Cardiac muscle cell (in vitro differentiated cells and primary cell): ENCODE measurements at regions not wholly inside any gene's neighbourhood (a gene's known extent, or its start where the extent isn't known, plus 50 kb on each side); places are given as distances from the start of the nearest gene placed in this dataset.

Experiments used
- DNase-seq, 2 donors: peaks; one replicate each; pipeline versions ENCODE4 v3.0.0 to v3.0.0-alpha.2; 2010 to 2017; ENCODE audit warnings: low read depth in 1 of 2, low spot score in 1 of 2
- H3K27ac ChIP-seq: fragments of 200-600 bp; sonication (generic); 2 replicates; pipeline ENCODE4 v1.5.1; 2016
- H3K27me3 ChIP-seq: fragments of 200-600 bp; sonication (generic); 2 replicates; pipeline ENCODE4 v1.6.0; 2016; ENCODE audit warnings: control low read depth
- H3K36me3 ChIP-seq: fragments of 200-600 bp; sonication (generic); 2 replicates; pipeline ENCODE4 v1.5.1; 2016; ENCODE audit warnings: control low read depth
- H3K4me1 ChIP-seq: fragments of 200-600 bp; sonication (generic); 2 replicates; pipeline ENCODE4 v1.8.1; 2017; ENCODE audit warnings: low read depth, mild to moderate bottlenecking, mixed run types
- H3K4me3 ChIP-seq: fragments of 200-600 bp; sonication (generic); 2 replicates; pipeline ENCODE4 v1.5.1; 2016; ENCODE audit warnings: mild to moderate bottlenecking
- H3K9me3 ChIP-seq: fragments of 200-600 bp; sonication (generic); 2 replicates; pipeline ENCODE4 v1.5.1; 2017; ENCODE audit warnings: low read depth, mild to moderate bottlenecking, control low read depth
- TF ChIP-seq, protein P1 (sequence below): IDR thresholded peaks from 2 replicates; pipeline ENCODE4 v1.5.1; 2012; ENCODE audit warnings: low read depth, mild to moderate bottlenecking, low read length

- DNase-seq: peak; percentile 30 to 42
- H3K27me3 ChIP-seq: no peaks in the 10 kb centered on the region
- no peak overlapping the region for H3K4me3 ChIP-seq
- H3K36me3 ChIP-seq: no peaks in the 10 kb centered on the region
- H3K27ac ChIP-seq: no peak overlapping the region
- no peaks in the 10 kb centered on the region for H3K9me3 ChIP-seq
- TF ChIP-seq, protein P1, sequence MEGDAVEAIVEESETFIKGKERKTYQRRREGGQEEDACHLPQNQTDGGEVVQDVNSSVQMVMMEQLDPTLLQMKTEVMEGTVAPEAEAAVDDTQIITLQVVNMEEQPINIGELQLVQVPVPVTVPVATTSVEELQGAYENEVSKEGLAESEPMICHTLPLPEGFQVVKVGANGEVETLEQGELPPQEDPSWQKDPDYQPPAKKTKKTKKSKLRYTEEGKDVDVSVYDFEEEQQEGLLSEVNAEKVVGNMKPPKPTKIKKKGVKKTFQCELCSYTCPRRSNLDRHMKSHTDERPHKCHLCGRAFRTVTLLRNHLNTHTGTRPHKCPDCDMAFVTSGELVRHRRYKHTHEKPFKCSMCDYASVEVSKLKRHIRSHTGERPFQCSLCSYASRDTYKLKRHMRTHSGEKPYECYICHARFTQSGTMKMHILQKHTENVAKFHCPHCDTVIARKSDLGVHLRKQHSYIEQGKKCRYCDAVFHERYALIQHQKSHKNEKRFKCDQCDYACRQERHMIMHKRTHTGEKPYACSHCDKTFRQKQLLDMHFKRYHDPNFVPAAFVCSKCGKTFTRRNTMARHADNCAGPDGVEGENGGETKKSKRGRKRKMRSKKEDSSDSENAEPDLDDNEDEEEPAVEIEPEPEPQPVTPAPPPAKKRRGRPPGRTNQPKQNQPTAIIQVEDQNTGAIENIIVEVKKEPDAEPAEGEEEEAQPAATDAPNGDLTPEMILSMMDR: peak; percentile 26
- peaks cover 17% of the 10 kb centered on the region for H3K4me1 ChIP-seq
Observed at GRCh38 chr9:109705515-109705914, 74.5 kb upstream of the PALM2AKAP2 start.

DNA sequence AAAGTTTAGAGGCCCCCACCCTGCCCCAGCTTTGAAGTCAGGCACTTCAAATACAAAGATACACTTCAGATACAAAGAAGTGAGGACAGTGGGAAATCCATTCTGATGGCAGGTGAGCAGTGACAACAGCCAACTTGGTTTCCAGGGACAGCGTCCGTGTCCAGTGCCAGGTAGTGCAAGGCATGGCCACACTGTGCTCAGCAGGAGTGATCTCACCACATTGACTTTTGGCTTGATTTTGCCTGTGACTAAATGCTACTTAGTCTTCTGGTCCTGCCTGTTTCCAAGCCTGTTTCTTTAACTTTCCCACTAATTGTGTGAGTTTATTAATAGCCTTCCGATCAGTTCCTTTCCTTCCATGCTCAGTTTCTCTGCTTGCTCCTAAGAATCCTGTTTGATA is 72.6 kb upstream of the PALM2AKAP2 start:
- TF ChIP-seq, protein P1: no peak
- DNase-seq: no peak
- Histone ChIP-seq H3K4me1 (peaks cover 22% of the 10 kb centered on the region), H3K9me3 (no peaks in the 10 kb centered on the region), H3K36me3 (no peaks in the 10 kb centered on the region), H3K4me3 (no peak overlapping the region), H3K27ac (peak overlapping the region; percentile 4), H3K27me3 (no peaks in the 10 kb centered on the region)

DNA sequence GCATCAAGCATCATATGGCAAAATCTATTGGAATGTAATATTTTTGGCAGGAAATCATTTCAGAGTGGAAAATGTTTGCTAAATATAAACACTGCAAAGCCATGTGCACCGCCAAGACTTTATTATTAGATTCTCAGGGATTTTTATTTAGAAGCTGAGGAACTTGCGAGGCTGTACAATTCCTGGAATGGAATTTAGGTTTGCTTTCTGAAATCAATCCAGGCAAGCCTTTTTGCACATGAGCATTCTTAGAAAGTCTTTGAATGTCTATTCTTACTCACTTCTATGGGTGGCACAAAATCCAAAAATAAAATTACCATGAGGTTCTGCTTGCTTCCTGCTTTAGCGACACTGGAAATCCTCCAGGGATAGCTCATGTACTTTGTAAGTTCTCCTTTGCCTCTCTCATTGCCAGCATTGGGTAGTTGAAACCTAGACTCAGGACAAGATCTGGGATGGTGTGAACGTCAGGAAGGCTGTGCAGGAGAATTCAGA is 71.5 kb upstream of the PALM2AKAP2 start:
- Histone ChIP-seq H3K9me3 (no peaks in the 10 kb centered on the region), H3K27ac (peak overlapping the region; percentile 56), H3K36me3 (no peaks in the 10 kb centered on the region), H3K4me1 (peaks cover 22% of the 10 kb centered on the region), H3K4me3 (no peak overlapping the region), H3K27me3 (no peaks in the 10 kb centered on the region)
- TF ChIP-seq, protein P1: no peak
- no peak for DNase-seq

DNA sequence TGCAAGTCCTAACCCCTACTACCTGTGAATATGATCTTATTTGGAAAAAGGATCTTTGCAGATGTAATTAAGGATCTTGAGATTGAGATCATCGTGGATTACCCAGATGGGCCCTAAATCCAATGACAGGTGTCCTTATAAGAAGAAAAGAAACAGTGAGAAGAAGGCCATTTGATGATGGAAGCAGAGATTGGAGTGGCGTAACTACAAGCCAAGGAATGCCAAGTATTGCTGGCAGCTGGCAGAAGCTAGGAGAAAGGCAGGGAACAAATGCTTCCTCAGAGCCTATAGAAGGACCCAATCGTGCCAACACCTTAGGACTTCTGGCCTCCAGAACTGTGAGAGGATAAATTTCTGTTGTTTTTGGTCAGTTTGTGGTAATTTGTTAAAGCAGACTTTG is 70.1 kb upstream of the PALM2AKAP2 start:
- Histone ChIP-seq H3K27me3 (no peaks in the 10 kb centered on the region), H3K9me3 (no peaks in the 10 kb centered on the region), H3K36me3 (no peaks in the 10 kb centered on the region), H3K4me3 (no peak overlapping the region), H3K27ac (no peak overlapping the region), H3K4me1 (peaks cover 22% of the 10 kb centered on the region)
- DNase-seq: no peak
- TF ChIP-seq, protein P1: no peak

GRCh38 chr9:109710830-109711229 is 69.2 kb upstream of the PALM2AKAP2 start:
- Histone ChIP-seq H3K27ac (no peak overlapping the region), H3K27me3 (no peaks in the 10 kb centered on the region), H3K4me1 (peaks cover 22% of the 10 kb centered on the region), H3K9me3 (no peaks in the 10 kb centered on the region), H3K36me3 (no peaks in the 10 kb centered on the region), H3K4me3 (no peak overlapping the region)
- TF ChIP-seq, protein P1: no peak
- no peak for DNase-seq

DNA sequence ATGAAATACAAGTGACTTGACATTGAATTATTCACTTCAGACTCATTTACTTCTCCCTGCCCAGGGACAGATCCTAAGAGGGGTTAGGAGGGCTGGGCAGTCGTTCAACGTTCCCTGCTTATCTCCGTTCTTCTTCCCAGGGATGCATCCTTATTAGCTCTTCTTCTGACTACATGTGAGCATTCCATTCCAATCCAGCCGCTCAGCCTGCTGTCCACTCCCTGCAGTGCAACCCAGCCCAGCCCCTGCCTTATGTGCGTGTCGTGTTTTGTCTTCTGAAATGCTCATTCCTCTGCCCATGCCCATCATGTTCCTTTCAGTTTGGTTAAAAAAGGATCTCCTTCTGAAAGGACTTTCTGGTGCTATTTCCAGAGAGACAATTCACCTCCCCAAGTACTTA is 64.7 kb upstream of the PALM2AKAP2 start:
- Histone ChIP-seq H3K36me3 (no peaks in the 10 kb centered on the region), H3K27ac (no peak overlapping the region), H3K4me3 (no peak overlapping the region), H3K27me3 (no peaks in the 10 kb centered on the region), H3K4me1 (peaks cover 6% of the 10 kb centered on the region), H3K9me3 (no peaks in the 10 kb centered on the region)
- DNase-seq: no peak
- TF ChIP-seq, protein P1: no peak
